HEK293 (cell line): ENCODE measurements at regions not wholly inside any gene's neighbourhood (a gene's known extent, or its start where the extent isn't known, plus 50 kb on each side); places are given as distances from the start of the nearest gene placed in this dataset.

Experiments
- BCL6B ChIP-seq: fragments of 450-650 bp; formaldehyde crosslinking; IDR thresholded peaks from 2 replicates; pipeline ENCODE4 v1.5.1; 2017; ENCODE audit warnings: missing biosample characterization, missing genetic modification characterization
- CTCF ChIP-seq: fragments of 450-650 bp; formaldehyde crosslinking; IDR thresholded peaks from 2 replicates; pipeline ENCODE4 v1.5.1; 2016; ENCODE audit warnings: missing biosample characterization, missing genetic modification characterization
- KLF10 ChIP-seq: fragments of 450-650 bp; IDR thresholded peaks from 2 replicates; pipeline ENCODE4 v1.5.1; 2018; ENCODE audit warnings: missing biosample characterization, mild to moderate bottlenecking, missing genetic modification characterization
- MYNN ChIP-seq: fragments of 450-650 bp; formaldehyde crosslinking; IDR thresholded peaks from 2 replicates; pipeline ENCODE4 v1.5.1; 2016; ENCODE audit warnings: missing biosample characterization, missing genetic modification characterization, borderline replicate concordance
- OSR2 ChIP-seq: fragments of 450-650 bp; formaldehyde crosslinking; IDR thresholded peaks from 2 replicates; pipeline ENCODE4 v1.5.1; 2016; ENCODE audit warnings: missing biosample characterization, missing genetic modification characterization
- PRDM1 ChIP-seq: fragments of 450-650 bp; formaldehyde crosslinking; IDR thresholded peaks from 2 replicates; pipeline ENCODE4; 2016; ENCODE audit warnings: missing biosample characterization, missing genetic modification characterization
- SALL2 ChIP-seq: fragments of 450-650 bp; formaldehyde crosslinking; IDR thresholded peaks from 2 replicates; pipeline ENCODE4 v1.5.0; 2017; ENCODE audit warnings: missing biosample characterization, mild to moderate bottlenecking, missing genetic modification characterization, borderline replicate concordance
- SCRT2 ChIP-seq: fragments of 450-650 bp; formaldehyde crosslinking; IDR thresholded peaks from 2 replicates; pipeline ENCODE4 v1.5.1; 2016; ENCODE audit warnings: missing biosample characterization, missing genetic modification characterization
- SETDB1 ChIP-seq: IDR thresholded peaks from one replicate; pipeline ENCODE4 v1.6.1; 2017; ENCODE audit warnings: mild to moderate bottlenecking, low read length, moderate library complexity, mixed read lengths; ENCODE audit not compliant: insufficient read length
- ZBTB21 ChIP-seq: fragments of 450-650 bp; formaldehyde crosslinking; IDR thresholded peaks from 2 replicates; pipeline ENCODE4 v1.5.1; 2017; ENCODE audit warnings: missing biosample characterization, missing genetic modification characterization
- ZBTB49 ChIP-seq: fragments of 450-650 bp; formaldehyde crosslinking; IDR thresholded peaks from 2 replicates; pipeline ENCODE4 v1.5.1; 2016; ENCODE audit warnings: missing biosample characterization, missing genetic modification characterization, low read depth
- ZBTB6 ChIP-seq: fragments of 450-650 bp; formaldehyde crosslinking; IDR thresholded peaks from 2 replicates; pipeline ENCODE4 v1.5.1; 2017; ENCODE audit warnings: missing biosample characterization, missing genetic modification characterization
- ZNF132 ChIP-seq: fragments of 450-650 bp; formaldehyde crosslinking; IDR thresholded peaks from 2 replicates; pipeline ENCODE4 v1.5.1; 2017; ENCODE audit warnings: missing biosample characterization, missing genetic modification characterization, borderline replicate concordance
- ZNF157 ChIP-seq: fragments of 450-650 bp; formaldehyde crosslinking; IDR thresholded peaks from 2 replicates; pipeline ENCODE4 v1.5.1; 2016; ENCODE audit warnings: missing biosample characterization, missing genetic modification characterization
- ZNF19 ChIP-seq: fragments of 450-650 bp; formaldehyde crosslinking; IDR thresholded peaks from 2 replicates; pipeline ENCODE4; 2016; ENCODE audit warnings: missing biosample characterization, missing genetic modification characterization, low read depth
- ZNF211 ChIP-seq: fragments of 450-650 bp; formaldehyde crosslinking; IDR thresholded peaks from 2 replicates; pipeline ENCODE4 v1.5.1; 2016; ENCODE audit warnings: low read depth, missing biosample characterization, missing genetic modification characterization
- ZNF24 ChIP-seq: fragments of 450-650 bp; formaldehyde crosslinking; IDR thresholded peaks from 2 replicates; pipeline ENCODE4 v1.5.1; 2016; ENCODE audit warnings: missing biosample characterization, missing genetic modification characterization
- ZNF423 ChIP-seq: fragments of 450-650 bp; formaldehyde crosslinking; IDR thresholded peaks from 2 replicates; pipeline ENCODE4 v1.5.1; 2016; ENCODE audit warnings: missing biosample characterization, missing genetic modification characterization
- ZNF510 ChIP-seq: fragments of 450-650 bp; formaldehyde crosslinking; IDR thresholded peaks from 2 replicates; pipeline ENCODE4 v1.5.1; 2018; ENCODE audit warnings: mild to moderate bottlenecking, missing genetic modification characterization, missing biosample characterization; ENCODE audit not compliant: insufficient replicate concordance
- ZNF518A ChIP-seq: fragments of 450-650 bp; formaldehyde crosslinking; conservative IDR thresholded peaks from 2 replicates; pipeline ENCODE4 v1.5.1; 2016; ENCODE audit warnings: low read depth, missing biosample characterization, missing genetic modification characterization
- ZNF548 ChIP-seq: fragments of 450-650 bp; formaldehyde crosslinking; IDR thresholded peaks from 2 replicates; pipeline ENCODE4 v1.5.1; 2016; ENCODE audit warnings: missing biosample characterization, missing genetic modification characterization
- ZNF555 ChIP-seq: fragments of 450-650 bp; formaldehyde crosslinking; conservative IDR thresholded peaks from 2 replicates; pipeline ENCODE4 v1.5.1; 2017; ENCODE audit warnings: missing biosample characterization, mild to moderate bottlenecking, missing genetic modification characterization, inconsistent platforms
- ZNF621 ChIP-seq: fragments of 450-650 bp; formaldehyde crosslinking; IDR thresholded peaks from 2 replicates; pipeline ENCODE4 v1.5.1; 2017; ENCODE audit warnings: missing biosample characterization, missing genetic modification characterization
- ZNF645 ChIP-seq: fragments of 450-650 bp; formaldehyde crosslinking; IDR thresholded peaks from 2 replicates; pipeline ENCODE4; 2016; ENCODE audit warnings: missing biosample characterization, missing genetic modification characterization
- ZNF791 ChIP-seq: fragments of 450-650 bp; formaldehyde crosslinking; IDR thresholded peaks from 2 replicates; pipeline ENCODE4 v1.5.1; 2016; ENCODE audit warnings: missing biosample characterization, missing genetic modification characterization
- ZNF792 ChIP-seq: fragments of 450-650 bp; formaldehyde crosslinking; IDR thresholded peaks from 2 replicates; pipeline ENCODE4 v1.5.1; 2016; ENCODE audit warnings: missing biosample characterization, missing genetic modification characterization
- ZSCAN30 ChIP-seq: fragments of 450-650 bp; IDR thresholded peaks from 2 replicates; pipeline ENCODE4 v1.5.1; 2018; ENCODE audit warnings: missing biosample characterization, mild to moderate bottlenecking, missing genetic modification characterization, moderate library complexity

GRCh38 chr14:58711382-58711781 lies 73.6 kb downstream of the DACT1 start (continued):
- TF ChIP-seq ZNF791 (tag by site-specific recombination) (no peak), ZNF132 (tag by site-specific recombination) (no peak), CTCF (tag by site-specific recombination) (no peak), PRDM1 (tag by site-specific recombination) (no peak), ZBTB21 (tag by site-specific recombination) (no peak), ZNF621 (tag by site-specific recombination) (no peak), ZNF792 (tag by site-specific recombination) (no peak), ZNF645 (no peak), ZNF24 (tag by site-specific recombination) (no peak), ZSCAN30 (tag by site-specific recombination) (no peak), ZNF423 (no peak), SETDB1 (no peak), ZNF211 (no peak), ZNF518A (tag by site-specific recombination) (peak; percentile 82), ZNF548 (tag by site-specific recombination) (no peak), KLF10 (tag by site-specific recombination) (no peak), ZBTB49 (no peak), SCRT2 (tag by site-specific recombination) (no peak), ZNF510 (tag by site-specific recombination) (peak; percentile 59), ZNF555 (peak; percentile 77), ZBTB6 (no peak), MYNN (tag by site-specific recombination) (no peak), BCL6B (tag by site-specific recombination) (no peak), ZNF157 (tag by site-specific recombination) (no peak), SALL2 (no peak), OSR2 (no peak), ZNF19 (tag by site-specific recombination) (no peak)
